Transverse colon (tissue), 4 donors: ENCODE measurements at regions not wholly inside any gene's neighbourhood (a gene's known extent, or its start where the extent isn't known, plus 50 kb on each side); places are given as distances from the start of the nearest gene placed in this dataset.

Source experiments
- DNase-seq: peaks from one replicate; pipeline ENCODE4 v3.0.0-alpha.2; 2019
- H3K27ac ChIP-seq, 4 donors: fragments of 200-600 bp; sonication (generic); 2 replicates each; pipeline ENCODE4 v1.5.1; 2016 to 2018; ENCODE audit warnings: inconsistent platforms in 4 of 4
- H3K27me3 ChIP-seq: fragments of 200-600 bp; sonication (generic); 2 replicates; pipeline ENCODE4 v1.5.1; 2017; ENCODE audit warnings: inconsistent platforms
- H3K36me3 ChIP-seq, 4 donors: fragments of 200-600 bp; sonication (generic); 2 replicates each; pipeline ENCODE4 v1.5.1; 2017 to 2019; ENCODE audit warnings: inconsistent platforms in 4 of 4
- H3K4me1 ChIP-seq, 4 donors: fragments of 200-600 bp; sonication (generic); 2 replicates each; pipeline ENCODE4 v1.5.1; 2017 to 2020; ENCODE audit warnings: inconsistent platforms in 4 of 4
- H3K4me3 ChIP-seq, 4 donors: fragments of 200-600 bp; sonication (generic); 1 replicate in 1 of 4; 2 replicates in 3 of 4; pipeline versions ENCODE4 v1.5.1 to v1.6.1; 2017 to 2019; ENCODE audit warnings: inconsistent platforms in 4 of 4
- H3K9me3 ChIP-seq, 2 donors: fragments of 200-600 bp; sonication (generic); 2 replicates each; pipeline ENCODE4 v1.5.1; 2017 to 2019; ENCODE audit warnings: inconsistent platforms in 2 of 2
- CTCF ChIP-seq, 5 experiments: fragments of 200-600 bp in 3 of 5; fragments of 450-650 bp in 2 of 5; sonication (generic) in 3 of 5; IDR thresholded peaks; 1 replicate in 2 of 5; 2 replicates in 3 of 5; pipeline ENCODE4 v1.5.1; 2016 to 2017; ENCODE audit warnings: antibody characterized with exemption in 5 of 5, inconsistent platforms in 3 of 5, mild to moderate bottlenecking in 2 of 5, moderate library complexity in 1 of 5
- EP300 ChIP-seq: sonication (generic); formaldehyde crosslinking; IDR thresholded peaks from one replicate; pipeline ENCODE4 v1.6.1; 2017; ENCODE audit warnings: antibody characterized with exemption, low read depth
- POLR2A ChIP-seq: fragments of 450-650 bp; IDR thresholded peaks from one replicate; pipeline ENCODE4 v1.6.1; 2016; ENCODE audit warnings: antibody characterized with exemption, mild to moderate bottlenecking, moderate library complexity
- POLR2AphosphoS5 ChIP-seq, 3 donors: sonication (generic); formaldehyde crosslinking; IDR thresholded peaks; one replicate each; pipeline ENCODE4 v1.6.1; 2016; ENCODE audit warnings: antibody characterized with exemption in 3 of 3
- WGBS, 2 donors: methylation state at CpG; one replicate each; pipeline ENCODE4 v1.1.5; 2018; ENCODE audit warnings: low coverage in 1 of 2; 5-methylcytosine and 5-hydroxymethylcytosine counted together
- in situ Hi-C, 4 donors: fragments of 200-750 bp; cut with MboI; loops; one replicate each; pipeline versions ENCODE4 v1.15.0 to v1.15.1; 2017; ENCODE audit warnings: low sequenced_read_pairs in 3 of 4, low pct_ligation_motif_present in 1 of 4, low pct_unique_long_range_greater_than_20kb in 1 of 4
- intact Hi-C: fragments of 100-400 bp; cut with DNase I; formaldehyde crosslinking; loops from one replicate; pipeline ENCODE4 v1.15.1; 2023; ENCODE audit warnings: low total_unique reads

GRCh38 chr4:27088491-27088890 is 227.8 kb downstream of the STIM2 start:
- 49% methylated on average over 5 of the region's 5 CpGs; no CpG with 5 or more reads in 1 of the 2 donors for WGBS, 2 donors
- in situ Hi-C loops, result no loop called here
- H3K9me3 ChIP-seq, result no peaks in the 10 kb centered on the region
- no peak for TF ChIP-seq CTCF (IDR thresholded peaks at IDR 0.05)
- TF ChIP-seq EP300, result no peak
- TF ChIP-seq POLR2A, result no peak
- no peak for TF ChIP-seq POLR2AphosphoS5 (IDR thresholded peaks at IDR 0.05)
- H3K36me3 ChIP-seq, result no peaks in the 10 kb centered on the region
- H3K4me1 ChIP-seq, result peaks cover 0 to 11% (median 3%) of the 10 kb centered on the region in 4 donors
- no peak overlapping the region for H3K4me3 ChIP-seq
- H3K27me3 ChIP-seq, result peaks cover 59% of the 10 kb centered on the region
- no peak overlapping the region for H3K27ac ChIP-seq
- no peak for DNase-seq
- intact Hi-C loops, result no loop called here

GRCh38 chr4:27089186-27089585 is 228.5 kb downstream of the STIM2 start:
- WGBS, 2 donors, result 95 to 100% methylated on average over 1 to 5 of the region's 5 CpGs
- peaks cover 0 to 11% (median 3%) of the 10 kb centered on the region in 4 donors for H3K4me1 ChIP-seq
- H3K9me3 ChIP-seq, result no peaks in the 10 kb centered on the region
- intact Hi-C loops (no loop called here), in situ Hi-C loops (no loop called here)
- no peak overlapping the region for H3K4me3 ChIP-seq
- no peak overlapping the region for H3K27ac ChIP-seq
- no peaks in the 10 kb centered on the region for H3K36me3 ChIP-seq
- peaks cover 52% of the 10 kb centered on the region for H3K27me3 ChIP-seq
- TF ChIP-seq CTCF (IDR thresholded peaks at IDR 0.05), result no peak
- TF ChIP-seq EP300, result no peak
- no peak for TF ChIP-seq POLR2A
- TF ChIP-seq POLR2AphosphoS5 (IDR thresholded peaks at IDR 0.05), result no peak
- DNase-seq, result no peak

GRCh38 chr4:27090406-27090805 is 229.8 kb downstream of the STIM2 start:
- H3K27ac ChIP-seq, result no peak overlapping the region
- H3K9me3 ChIP-seq, result no peaks in the 10 kb centered on the region
- intact Hi-C loops, result no loop called here
- WGBS, 2 donors, result 67 to 68% methylated on average over 4 to 6 of the region's 6 CpGs
- H3K36me3 ChIP-seq, result no peaks in the 10 kb centered on the region
- peaks cover 0 to 1% (median 0%) of the 10 kb centered on the region in 4 donors for H3K4me1 ChIP-seq
- no peak overlapping the region for H3K4me3 ChIP-seq
- no peak for TF ChIP-seq POLR2A
- no peak for TF ChIP-seq POLR2AphosphoS5 (IDR thresholded peaks at IDR 0.05)
- TF ChIP-seq CTCF (IDR thresholded peaks at IDR 0.05), result no peak
- TF ChIP-seq EP300, result no peak
- DNase-seq, result no peak
- peaks cover 40% of the 10 kb centered on the region for H3K27me3 ChIP-seq
- in situ Hi-C loops, result no loop called here

- no peaks in the 10 kb centered on the region for H3K36me3 ChIP-seq
- in situ Hi-C loops, result no loop called here
- no peaks in the 10 kb centered on the region for H3K9me3 ChIP-seq
- H3K4me1 ChIP-seq, result no peaks in the 10 kb centered on the region
- intact Hi-C loops, result no loop called here
- H3K4me3 ChIP-seq, result no peak overlapping the region
- peaks cover 14% of the 10 kb centered on the region for H3K27me3 ChIP-seq
- TF ChIP-seq CTCF (IDR thresholded peaks at IDR 0.05), result no peak
- TF ChIP-seq POLR2AphosphoS5 (IDR thresholded peaks at IDR 0.05), result no peak
- TF ChIP-seq POLR2A, result no peak
- no peak for TF ChIP-seq EP300
- no peak overlapping the region for H3K27ac ChIP-seq
- WGBS, 2 donors, result 87 to 95% methylated on average over 5 to 6 of the region's 6 CpGs
- no peak for DNase-seq
Measured at GRCh38 chr4:27094224-27094623, 233.6 kb downstream of the STIM2 start.
